NCI-H748 (cell line): ENCODE measurements at regions not wholly inside any gene's neighbourhood (a gene's known extent, or its start where the extent isn't known, plus 50 kb on each side); places are given as distances from the start of the nearest gene placed in this dataset.
"Not testable (repeated sequence)": the region's sequence is repeated elsewhere in the genome, so short reads cannot be mapped to it uniquely, and the experiment has no call there.

Experiments
- DNase-seq: peaks from one replicate; lab custom pipeline; 2025; ENCODE audit not compliant: unreplicated experiment; lab: John Stamatoyannopoulos, UW

- not testable (repeated sequence) for DNase-seq
These were observed 331.4 kb downstream of the ANAPC1 start for GRCh38 chr2:111552625-111553024.

DNA sequence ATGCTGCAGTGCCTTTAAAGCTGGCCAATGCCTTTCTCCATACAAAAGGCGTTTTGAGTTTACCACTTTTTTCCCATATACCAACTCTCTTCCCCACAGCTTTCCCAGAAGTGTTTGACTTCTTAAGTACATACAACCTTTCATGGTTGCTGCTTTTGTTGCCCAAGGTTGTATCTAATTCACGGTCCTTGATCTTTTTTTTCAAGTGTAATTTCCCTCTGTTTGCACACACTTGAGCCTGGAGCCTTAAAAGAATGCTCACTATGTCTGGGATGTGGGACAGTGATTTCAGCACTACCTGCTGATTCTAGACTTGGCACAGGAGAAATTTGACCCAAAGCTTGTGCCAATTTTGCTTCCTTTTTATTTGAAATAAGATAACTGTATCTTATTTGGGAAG lies 324.7 kb downstream of the ANAPC1 start:
- DNase-seq, result not testable (repeated sequence)

GRCh38 chr2:111559814-111560213 lies 324.2 kb downstream of the ANAPC1 start:
- DNase-seq, result not testable (repeated sequence)

GRCh38 chr2:111566068-111566467 lies 317.9 kb downstream of the ANAPC1 start:
- DNase-seq, result not testable (repeated sequence)

DNA sequence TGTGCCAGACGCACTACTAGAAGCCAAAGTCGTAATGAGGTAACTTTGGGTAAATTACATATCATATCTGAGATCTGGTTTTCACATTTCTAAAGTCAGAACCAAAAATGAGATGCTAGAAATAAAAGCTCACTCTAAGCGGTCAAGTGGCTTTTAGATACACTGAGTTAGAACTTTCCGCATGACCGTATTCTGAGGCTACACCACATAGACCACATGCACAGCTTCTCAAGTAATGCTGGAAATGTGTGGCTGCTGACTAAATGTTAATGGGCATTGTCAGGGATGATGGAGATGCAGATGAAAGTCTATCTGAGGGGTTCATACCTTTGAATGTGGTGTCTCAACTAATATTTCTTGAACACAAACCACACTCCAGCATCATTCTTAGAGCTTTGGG lies 316.8 kb downstream of the ANAPC1 start:
- not testable (repeated sequence) for DNase-seq

DNA sequence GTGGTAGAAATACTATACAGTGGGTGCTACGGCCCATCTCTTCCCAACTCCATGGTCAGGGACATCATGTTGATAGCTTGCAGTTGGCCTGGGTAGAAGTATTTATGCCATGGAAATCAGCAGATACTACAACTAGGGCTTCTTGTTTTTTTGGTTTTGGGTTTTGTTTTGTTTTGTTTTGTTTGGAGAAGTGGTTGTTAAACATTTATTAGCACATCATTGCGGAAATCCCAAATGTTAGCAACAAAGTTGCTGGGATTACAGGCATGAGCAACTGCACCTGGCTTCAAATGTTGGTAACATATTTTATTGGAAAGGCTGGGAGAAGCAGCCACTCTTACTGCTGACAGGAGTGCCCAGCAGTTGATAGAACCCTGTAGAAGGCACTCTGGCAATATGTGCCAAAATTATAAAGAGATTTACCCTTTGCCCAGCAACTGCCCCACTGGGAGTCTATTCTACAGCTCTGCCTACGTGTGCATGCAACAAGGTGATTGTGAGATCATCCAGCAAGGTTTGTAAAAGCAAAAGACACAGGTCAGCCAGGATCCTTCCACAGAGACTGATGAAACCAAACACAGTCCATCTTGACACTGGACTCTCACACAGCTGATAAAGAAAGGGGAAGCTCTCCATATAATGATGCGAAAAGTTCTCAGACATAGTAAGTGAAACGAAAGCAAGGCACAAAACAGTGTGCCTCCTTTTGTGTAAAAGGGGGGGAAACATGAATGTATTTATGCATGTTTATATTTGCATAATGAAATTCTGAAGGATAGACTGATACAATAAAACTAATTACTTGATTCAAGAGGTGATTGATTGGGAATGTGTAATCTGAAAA lies 314.4 kb downstream of the ANAPC1 start:
- DNase-seq, result not testable (repeated sequence)

DNA sequence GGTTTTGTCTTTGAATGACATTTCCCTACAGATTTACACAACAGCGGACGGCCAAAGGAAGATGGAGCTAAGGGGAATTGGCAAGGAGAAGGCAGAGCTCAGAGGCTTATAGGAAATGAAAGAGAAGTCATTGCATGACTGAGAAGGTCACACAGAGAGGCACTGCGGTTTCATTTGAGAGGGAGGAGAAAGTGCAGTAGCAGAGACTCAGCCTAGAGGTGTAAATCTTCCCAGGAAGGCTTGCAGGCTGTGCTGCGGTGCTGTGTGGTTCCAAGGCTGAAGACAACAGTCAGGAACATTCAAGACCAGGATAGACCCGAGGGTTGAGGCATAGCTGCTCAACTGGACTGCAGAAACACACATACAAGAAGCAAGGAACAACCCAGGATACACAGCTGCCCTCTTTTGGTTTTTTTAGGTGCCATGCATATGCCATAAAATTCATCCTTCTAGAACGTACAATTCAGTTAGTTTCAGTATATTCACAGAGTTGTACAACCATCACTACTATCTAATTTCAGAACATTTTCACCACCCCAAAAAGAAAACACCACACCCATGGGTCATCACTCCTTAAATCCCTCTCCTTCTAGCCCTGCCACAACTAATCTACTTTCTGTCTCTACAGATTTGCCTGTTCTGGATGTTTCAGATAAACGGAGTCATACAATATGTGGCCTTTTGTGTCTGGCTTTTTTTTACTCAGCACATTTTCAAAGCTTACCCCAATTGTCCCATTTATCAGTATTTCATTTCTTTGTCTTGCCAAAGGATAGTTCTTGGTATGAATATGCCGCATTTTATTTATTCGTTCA lies 313.5 kb downstream of the ANAPC1 start:
- not testable (repeated sequence) for DNase-seq

DNA sequence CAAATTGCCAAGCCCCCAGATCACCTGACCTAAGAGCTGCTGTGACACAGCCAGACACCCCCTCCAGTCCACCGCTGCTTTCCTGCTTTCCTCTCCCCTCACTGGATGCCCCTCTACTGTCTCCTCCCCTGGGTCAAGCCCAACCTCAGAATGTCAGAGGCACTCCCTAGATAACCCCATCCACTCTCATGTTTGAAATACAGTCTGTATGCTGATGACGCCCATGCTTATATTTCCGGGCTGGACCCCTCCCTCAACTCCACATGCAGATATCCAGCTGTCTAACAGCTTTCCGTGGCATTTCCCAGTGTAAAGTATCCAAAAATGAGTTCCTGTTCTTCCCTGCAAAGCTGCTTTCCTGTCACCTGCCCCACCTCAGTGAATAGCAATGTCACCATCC lies 309.2 kb downstream of the ANAPC1 start:
- not testable (repeated sequence) for DNase-seq

DNA sequence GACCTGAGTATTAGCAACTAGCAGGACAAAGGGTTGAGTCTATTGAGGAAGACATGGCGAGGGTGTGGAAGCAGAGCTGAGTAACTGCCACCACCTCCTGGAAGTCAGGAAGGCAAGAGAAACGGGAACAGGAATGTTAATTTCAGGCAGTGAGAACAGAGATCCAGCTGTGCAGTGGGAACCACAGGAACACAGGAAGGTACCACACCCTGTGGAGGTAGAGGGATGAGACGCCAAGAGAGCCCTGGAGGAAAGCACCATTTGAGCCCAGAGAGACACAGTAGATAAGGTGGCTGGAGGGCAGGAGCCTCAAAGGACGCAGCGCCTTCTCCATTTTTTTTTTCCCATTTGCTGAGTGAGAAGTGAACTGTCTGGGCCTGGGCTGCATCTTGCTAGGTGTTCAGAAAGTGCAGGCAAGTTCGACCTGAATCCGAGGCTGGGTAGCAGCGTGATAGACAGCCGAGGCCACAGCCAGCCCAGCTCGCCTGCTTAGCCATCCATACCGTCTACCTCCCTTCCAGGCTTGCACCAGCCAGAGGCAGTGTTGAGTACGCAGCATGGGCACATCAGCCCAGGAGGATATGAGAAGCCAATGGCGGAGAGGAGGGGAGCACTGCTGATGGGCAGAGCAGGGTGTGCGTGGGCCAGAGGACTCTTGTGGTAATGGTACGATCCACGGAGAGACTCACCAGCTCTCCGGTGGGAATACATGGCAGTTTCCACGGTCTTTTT lies 306.7 kb downstream of the ANAPC1 start:
- not testable (repeated sequence) for DNase-seq

DNA sequence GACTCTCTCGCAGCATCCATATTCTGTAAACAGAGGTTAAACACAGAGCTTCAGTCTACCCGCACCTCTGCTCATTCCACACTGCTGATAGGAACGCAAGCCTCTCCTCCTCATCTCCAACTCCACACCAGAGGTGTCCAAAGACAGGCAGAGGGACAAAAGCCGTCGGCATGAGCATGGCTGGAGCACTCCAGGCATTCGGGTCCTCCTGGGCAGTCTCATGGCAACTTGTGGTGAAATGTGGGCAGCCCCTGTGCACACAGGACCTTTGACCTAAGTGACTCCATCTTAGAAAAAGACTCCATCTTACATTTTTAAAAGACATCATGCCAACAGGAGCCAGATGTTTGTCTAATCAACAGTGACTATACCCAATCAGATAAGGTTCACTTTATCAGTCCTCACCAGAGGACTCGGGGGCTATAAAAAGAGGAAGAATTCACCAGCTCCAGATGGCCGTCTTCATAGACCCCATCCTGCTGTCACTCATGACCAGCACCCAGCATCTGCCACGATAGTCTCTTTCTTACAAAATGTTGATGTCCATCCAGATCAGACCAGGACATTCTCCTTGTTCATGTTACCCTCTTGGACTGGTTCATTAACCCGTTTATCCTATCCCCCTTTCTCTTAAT lies 304.4 kb downstream of the ANAPC1 start:
- DNase-seq, result not testable (repeated sequence)

DNA sequence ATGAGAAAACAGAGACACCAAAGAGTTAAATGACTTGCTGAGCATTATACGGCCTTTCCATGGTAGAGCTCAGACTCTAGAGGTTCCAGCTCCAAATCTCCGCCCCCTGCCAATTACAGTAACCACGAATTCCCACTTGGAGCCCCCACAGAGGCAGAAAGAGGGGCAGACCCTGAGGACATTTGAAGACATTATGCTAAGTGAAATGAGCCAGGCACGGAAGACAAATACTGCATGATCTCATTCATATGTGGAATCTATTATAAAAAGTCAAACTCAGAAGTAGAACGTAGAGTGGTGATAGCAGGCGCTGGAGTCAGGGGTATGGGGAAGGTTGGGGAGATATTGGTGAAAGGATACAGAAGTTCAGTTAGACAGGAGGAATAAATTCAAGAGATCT lies 303.4 kb downstream of the ANAPC1 start:
- not testable (repeated sequence) for DNase-seq

GRCh38 chr2:111582090-111582489 lies 301.9 kb downstream of the ANAPC1 start:
- not testable (repeated sequence) for DNase-seq

GRCh38 chr2:111583480-111583879 lies 300.5 kb downstream of the ANAPC1 start:
- not testable (repeated sequence) for DNase-seq

- DNase-seq, result not testable (repeated sequence)
These were observed 299.5 kb downstream of the ANAPC1 start for GRCh38 chr2:111584540-111584939.

- not testable (repeated sequence) for DNase-seq
These were observed 299.0 kb downstream of the ANAPC1 start for GRCh38 chr2:111584950-111585349.

DNA sequence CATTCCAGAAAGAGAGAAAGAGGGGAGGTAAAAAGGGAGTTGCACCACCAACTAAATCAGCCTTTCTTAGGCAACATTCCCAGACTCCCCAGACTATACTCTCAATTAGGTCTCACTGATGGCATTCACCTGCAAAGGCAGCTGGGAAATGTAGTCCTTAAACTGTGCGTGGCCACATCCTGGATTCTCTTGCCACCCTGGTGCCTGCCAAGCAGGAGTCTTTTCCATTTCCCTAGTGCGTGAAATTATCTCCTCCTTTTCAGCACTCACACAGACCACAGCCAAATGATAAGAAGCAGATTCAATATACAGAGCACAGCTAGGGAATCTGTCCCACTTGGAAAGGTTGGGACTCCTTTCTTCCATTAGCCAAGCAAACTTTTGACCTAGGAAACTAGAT lies 298.0 kb downstream of the ANAPC1 start:
- not testable (repeated sequence) for DNase-seq

DNA sequence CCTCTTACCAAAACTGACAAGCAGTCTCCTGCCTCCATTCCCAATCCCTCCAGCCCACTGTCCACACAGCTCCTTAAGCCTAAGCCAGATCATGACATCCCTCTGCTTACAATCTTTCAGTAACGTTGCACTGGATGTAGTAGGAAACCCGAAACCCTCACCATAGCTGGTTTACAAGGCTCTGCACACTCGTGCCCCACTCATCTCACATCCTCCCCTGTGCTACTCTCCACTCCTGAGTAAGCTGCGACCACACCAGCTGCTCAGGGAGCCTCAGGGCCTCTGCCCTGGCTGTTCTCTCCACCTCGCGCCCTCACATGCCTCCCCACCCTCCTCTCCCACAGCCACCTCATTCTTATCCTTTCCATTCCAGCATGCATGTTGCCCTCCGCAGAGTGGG lies 288.9 kb downstream of the ANAPC1 start:
- not testable (repeated sequence) for DNase-seq

DNA sequence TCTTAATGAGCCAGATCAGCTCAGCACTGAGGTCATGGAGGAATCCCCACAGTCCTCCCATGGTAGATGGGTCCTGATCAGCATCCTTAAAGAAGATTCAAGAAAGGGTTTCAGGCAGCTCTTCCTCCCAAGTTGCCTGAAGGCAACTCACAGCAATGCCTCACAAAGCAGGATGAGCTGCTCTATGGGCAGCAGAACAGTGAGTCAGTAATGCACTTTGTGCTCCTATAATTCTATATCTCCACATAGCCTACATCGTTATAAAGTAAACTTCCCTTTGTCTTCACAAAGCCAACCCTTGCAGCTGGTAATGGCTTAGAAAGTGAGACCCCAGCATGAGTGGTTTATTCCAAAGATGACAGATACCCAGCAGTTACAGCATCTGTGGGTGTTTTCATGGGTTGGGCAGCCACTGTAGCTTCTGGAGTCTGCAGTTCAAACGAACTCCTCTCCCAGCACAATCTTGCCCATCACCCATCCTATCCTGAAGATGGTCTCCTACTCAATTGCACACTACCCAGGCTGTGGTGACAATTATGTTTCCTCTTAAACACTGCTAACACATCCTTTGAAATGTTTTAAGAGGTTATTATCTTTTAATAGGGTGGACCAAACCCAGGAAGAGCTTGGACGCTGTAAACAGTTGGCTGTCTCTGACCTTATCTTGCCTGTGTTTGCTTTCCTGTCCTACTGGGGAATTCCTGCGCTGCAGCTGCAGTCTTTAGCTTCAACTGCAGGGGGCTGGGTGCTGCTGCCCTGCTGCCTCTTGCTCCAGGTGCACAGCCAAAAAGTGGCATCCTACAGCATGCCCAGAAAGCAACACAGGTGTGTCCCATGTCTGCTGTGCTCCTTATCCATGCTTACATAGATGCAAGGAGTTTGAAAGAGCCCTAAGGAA lies 286.9 kb downstream of the ANAPC1 start:
- not testable (repeated sequence) for DNase-seq

- DNase-seq, result not testable (repeated sequence)
These were observed 285.0 kb downstream of the ANAPC1 start for GRCh38 chr2:111598944-111599343.

- DNase-seq, result not testable (repeated sequence)
These were observed 281.7 kb downstream of the ANAPC1 start for GRCh38 chr2:111602259-111602658.
